ENCODE measurements at regions not wholly inside any gene's neighbourhood (a gene's known extent, or its start where the extent isn't known, plus 50 kb on each side); places are given as distances from the start of the nearest gene placed in this dataset.
A peak's percentile ranks its signal among the peaks of the same experiment; 100 is the strongest.

- no peak for DNase-seq
These were observed 422.9 kb upstream of the ADAMTS9 start for GRCh38 chr3:65110661-65111060.

- DNase-seq = no peak
These were observed 422.2 kb upstream of the ADAMTS9 start for GRCh38 chr3:65109966-65110500.

- peak; percentile 28 for DNase-seq
These were observed 419.4 kb upstream of the ADAMTS9 start for GRCh38 chr3:65107174-65107573.

GRCh38 chr3:65101450-65101849 is 413.6 kb upstream of the ADAMTS9 start:
- no peak for DNase-seq

GRCh38 chr3:65098400-65098799 is 410.6 kb upstream of the ADAMTS9 start:
- no peak for DNase-seq

GRCh38 chr3:65096110-65096745 is 408.4 kb upstream of the ADAMTS9 start:
- DNase-seq = no peak

- no peak for DNase-seq
These were observed 406.9 kb upstream of the ADAMTS9 start for GRCh38 chr3:65094723-65095122.

GRCh38 chr3:65093641-65094040 is 405.8 kb upstream of the ADAMTS9 start:
- DNase-seq = peak; percentile 21

- DNase-seq = peak; percentile 17
These were observed 403.8 kb upstream of the ADAMTS9 start for GRCh38 chr3:65091565-65091964.

- DNase-seq = peak; percentile 38
These were observed 395.4 kb upstream of the ADAMTS9 start for GRCh38 chr3:65083240-65083639.

- DNase-seq = peak; percentile 39
These were observed 393.7 kb upstream of the ADAMTS9 start for GRCh38 chr3:65081536-65081935.

GRCh38 chr3:65080432-65080831 is 392.6 kb upstream of the ADAMTS9 start:
- peak; percentile 23 for DNase-seq

GRCh38 chr3:65079560-65079959 is 391.8 kb upstream of the ADAMTS9 start:
- DNase-seq = no peak

GRCh38 chr3:65078748-65079147 is 390.9 kb upstream of the ADAMTS9 start:
- DNase-seq = no peak

GRCh38 chr3:65077124-65077523 is 389.3 kb upstream of the ADAMTS9 start:
- no peak for DNase-seq

GRCh38 chr3:65070968-65071367 is 383.2 kb upstream of the ADAMTS9 start:
- DNase-seq = peak; percentile 76

GRCh38 chr3:65060904-65061303 is 373.1 kb upstream of the ADAMTS9 start:
- no peak for DNase-seq

GRCh38 chr3:65052101-65052500 is 364.3 kb upstream of the ADAMTS9 start:
- DNase-seq = no peak

- DNase-seq = no peak
These were observed 360.4 kb upstream of the ADAMTS9 start for GRCh38 chr3:65048151-65048550.

GRCh38 chr3:65045138-65045537 is 357.3 kb upstream of the ADAMTS9 start:
- DNase-seq = no peak

- DNase-seq = no peak
These were observed 356.6 kb upstream of the ADAMTS9 start for GRCh38 chr3:65044401-65044800.

- no peak for DNase-seq
These were observed 354.9 kb upstream of the ADAMTS9 start for GRCh38 chr3:65042675-65043074.

GRCh38 chr3:65039754-65040210 is 352.0 kb upstream of the ADAMTS9 start:
- no peak for DNase-seq

GRCh38 chr3:65037861-65038260 is 350.1 kb upstream of the ADAMTS9 start:
- no peak for DNase-seq
